GM23338 (cell line): ENCODE measurements at regions not wholly inside any gene's neighbourhood (a gene's known extent, or its start where the extent isn't known, plus 50 kb on each side); places are given as distances from the start of the nearest gene placed in this dataset.

ENCODE experiments used
- ATAC-seq: fragments of 200-7000 bp; cut with Tn5 transposase; 3 replicates; pipeline ENCODE4 v1.9.1; 2020
- DNase-seq: peaks from one replicate; pipeline ENCODE4 v3.0.0-alpha.2; 2015; ENCODE audit warnings: low spot score
- H2AFZ ChIP-seq: fragments of 200-600 bp; sonication (generic); 2 replicates; pipeline ENCODE4 v1.8.0; 2016; ENCODE audit warnings: antibody characterized with exemption, mild to moderate bottlenecking, moderate library complexity
- H3F3A ChIP-seq: fragments of 200-600 bp; sonication (generic); replicated peaks from 2 replicates; pipeline ENCODE4 v1.8.0; 2017; ENCODE audit warnings: antibody characterized with exemption, mixed run types, low read depth
- H3K27ac ChIP-seq: fragments of 200-600 bp; sonication (generic); 2 replicates; pipeline ENCODE4 v1.6.1; 2016; ENCODE audit warnings: low read depth
- H3K27me3 ChIP-seq: fragments of 200-600 bp; sonication (generic); 2 replicates; pipeline ENCODE4 v1.8.0; 2016; ENCODE audit warnings: mild to moderate bottlenecking, mixed run types, moderate library complexity; ENCODE audit not compliant: insufficient read depth
- H3K36me3 ChIP-seq: fragments of 200-600 bp; sonication (generic); 2 replicates; pipeline ENCODE4 v1.8.0; 2016; ENCODE audit warnings: mild to moderate bottlenecking; ENCODE audit not compliant: insufficient read depth
- H3K4me1 ChIP-seq: fragments of 200-600 bp; sonication (generic); 2 replicates; pipeline ENCODE4 v1.8.0; 2016; ENCODE audit warnings: mild to moderate bottlenecking, moderate library complexity; ENCODE audit not compliant: insufficient read depth
- H3K4me2 ChIP-seq: fragments of 200-600 bp; sonication (generic); 2 replicates; pipeline ENCODE4 v1.7.1; 2017; ENCODE audit warnings: mixed run types
- H3K4me3 ChIP-seq: fragments of 200-600 bp; sonication (generic); 2 replicates; pipeline ENCODE4 v1.6.1; 2016; ENCODE audit warnings: mixed run types
- H3K79me2 ChIP-seq: fragments of 200-600 bp; sonication (generic); replicated peaks from 2 replicates; pipeline ENCODE4 v1.8.0; 2017; ENCODE audit warnings: mild to moderate bottlenecking; ENCODE audit not compliant: insufficient read depth
- H3K9me2 ChIP-seq: fragments of 200-600 bp; sonication (generic); 2 replicates; pipeline ENCODE4 v1.8.0; 2017; ENCODE audit not compliant: insufficient read depth
- H4K20me1 ChIP-seq: fragments of 200-600 bp; sonication (generic); replicated peaks from 2 replicates; pipeline ENCODE4 v1.8.0; 2017; ENCODE audit warnings: mild to moderate bottlenecking; ENCODE audit not compliant: insufficient read depth
- H3K27ac Mint-ChIP-seq: 2 replicates; pipeline ENCODE4 v1.8.0; 2020; ENCODE audit warnings: inconsistent platforms, mild to moderate bottlenecking, moderate library complexity, mixed read lengths
- H3K27me3 Mint-ChIP-seq: 3 replicates; pipeline ENCODE4 v1.8.0; 2022; ENCODE audit warnings: low read depth, mild to moderate bottlenecking, moderate library complexity, mixed read lengths, inconsistent platforms; ENCODE audit not compliant: insufficient read depth, poor library complexity
- H3K36me3 Mint-ChIP-seq: 3 replicates; pipeline ENCODE4 v1.8.0; 2021; ENCODE audit warnings: low read depth, mild to moderate bottlenecking, inconsistent platforms, moderate library complexity, mixed read lengths
- H3K4me1 Mint-ChIP-seq: 3 replicates; pipeline ENCODE4 v1.8.0; 2020; ENCODE audit warnings: mild to moderate bottlenecking, inconsistent platforms, mixed read lengths
- H3K4me3 Mint-ChIP-seq: 3 replicates; pipeline ENCODE4 v1.8.0; 2021; ENCODE audit warnings: moderate library complexity, mild to moderate bottlenecking, inconsistent platforms, mixed read lengths
- H3K9me3 Mint-ChIP-seq: 3 replicates; pipeline ENCODE4 v1.8.0; 2020; ENCODE audit warnings: moderate library complexity, mild to moderate bottlenecking, inconsistent platforms, mixed read lengths
- EZH2 ChIP-seq: fragments of 200-600 bp; sonication (generic); IDR thresholded peaks from one replicate; pipeline ENCODE4 v1.8.0; 2017; ENCODE audit warnings: antibody characterized with exemption, mild to moderate bottlenecking, low read depth; ENCODE audit not compliant: unreplicated experiment
- EZH2phosphoT487 ChIP-seq: fragments of 200-600 bp; sonication (generic); IDR thresholded peaks from one replicate; pipeline ENCODE4 v1.8.1; 2018; ENCODE audit warnings: antibody characterized with exemption; ENCODE audit not compliant: unreplicated experiment
- JUNB ChIP-seq: IDR thresholded peaks from one replicate; pipeline ENCODE4 v1.6.1; 2016; ENCODE audit warnings: antibody characterized with exemption; ENCODE audit not compliant: unreplicated experiment
- NANOG ChIP-seq: IDR thresholded peaks from 2 replicates; pipeline ENCODE4 v1.6.1; 2016; ENCODE audit warnings: antibody characterized with exemption, borderline replicate concordance
- TF ChIP-seq, protein P1 (sequence below): fragments of 250-450 bp; sonication (Bioruptor Pico); IDR thresholded peaks from 2 replicates; pipeline ENCODE4 v1.5.0; 2020; ENCODE audit warnings: mild to moderate bottlenecking, moderate library complexity
- TF ChIP-seq, protein P2 (sequence below): IDR thresholded peaks from 2 replicates; pipeline ENCODE4 v1.6.1; 2016; ENCODE audit warnings: antibody characterized with exemption
- TF ChIP-seq, protein P3 (sequence below), 2 experiments: fragments of 200-600 bp in 1 of 2; sonication (generic) in 1 of 2; conservative IDR thresholded peaks; 2 replicates each; pipeline versions ENCODE4 v1.5.1 to v1.6.1; 2016 to 2017; ENCODE audit warnings: antibody characterized with exemption in 2 of 2, low read depth in 2 of 2, mild to moderate bottlenecking in 2 of 2, moderate library complexity in 1 of 2

DNA sequence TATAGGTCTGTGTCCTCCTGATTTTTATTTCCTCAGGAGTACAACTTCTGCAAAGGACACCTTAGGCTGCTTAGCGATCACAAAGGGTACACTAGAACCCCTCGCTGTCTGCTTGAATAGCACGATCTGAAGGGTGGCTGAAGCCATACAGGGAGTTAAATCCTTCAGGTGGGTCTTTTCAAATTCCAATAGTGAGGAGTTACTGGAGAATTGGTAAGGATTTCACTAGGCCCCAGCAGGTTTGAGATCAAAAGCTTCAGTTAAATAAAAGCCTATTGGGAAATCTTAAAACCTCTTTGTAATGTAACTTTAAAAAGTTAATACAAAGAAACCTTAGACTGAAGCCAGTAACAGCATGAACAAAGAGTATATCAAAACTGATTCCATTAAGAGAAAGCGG, 613.1 kb downstream of the ZEB2 start:
- H3K27ac Mint-ChIP-seq, result no peak overlapping the region
- Histone ChIP-seq H3K36me3 (no peaks in the 10 kb centered on the region), H3K27me3 (peaks cover 9% of the 10 kb centered on the region; the same call in 1 of the 2 replicates), H2AFZ (no peak overlapping the region), H3K4me2 (peak overlapping the region; percentile 42), H3K9me2 (no peaks in the 10 kb centered on the region), H3K4me1 (peaks cover 27% of the 10 kb centered on the region), H3K79me2 (no peaks in the 10 kb centered on the region), H3K4me3 (0 out of 2 replicates have a peak overlapping the region, but pooled peaks have one; percentile 6), H4K20me1 (no peaks in the 10 kb centered on the region), H3F3A (no peaks in the 10 kb centered on the region), H3K27ac (no peak overlapping the region)
- H3K4me1 Mint-ChIP-seq, result peaks cover 34% of the 10 kb centered on the region
- 0 out of 3 replicates have a peak overlapping the region, but pooled peaks have one; percentile 17 for H3K4me3 Mint-ChIP-seq
- no peak for TF ChIP-seq EZH2phosphoT487
- TF ChIP-seq JUNB, result no peak
- TF ChIP-seq, protein P1, sequence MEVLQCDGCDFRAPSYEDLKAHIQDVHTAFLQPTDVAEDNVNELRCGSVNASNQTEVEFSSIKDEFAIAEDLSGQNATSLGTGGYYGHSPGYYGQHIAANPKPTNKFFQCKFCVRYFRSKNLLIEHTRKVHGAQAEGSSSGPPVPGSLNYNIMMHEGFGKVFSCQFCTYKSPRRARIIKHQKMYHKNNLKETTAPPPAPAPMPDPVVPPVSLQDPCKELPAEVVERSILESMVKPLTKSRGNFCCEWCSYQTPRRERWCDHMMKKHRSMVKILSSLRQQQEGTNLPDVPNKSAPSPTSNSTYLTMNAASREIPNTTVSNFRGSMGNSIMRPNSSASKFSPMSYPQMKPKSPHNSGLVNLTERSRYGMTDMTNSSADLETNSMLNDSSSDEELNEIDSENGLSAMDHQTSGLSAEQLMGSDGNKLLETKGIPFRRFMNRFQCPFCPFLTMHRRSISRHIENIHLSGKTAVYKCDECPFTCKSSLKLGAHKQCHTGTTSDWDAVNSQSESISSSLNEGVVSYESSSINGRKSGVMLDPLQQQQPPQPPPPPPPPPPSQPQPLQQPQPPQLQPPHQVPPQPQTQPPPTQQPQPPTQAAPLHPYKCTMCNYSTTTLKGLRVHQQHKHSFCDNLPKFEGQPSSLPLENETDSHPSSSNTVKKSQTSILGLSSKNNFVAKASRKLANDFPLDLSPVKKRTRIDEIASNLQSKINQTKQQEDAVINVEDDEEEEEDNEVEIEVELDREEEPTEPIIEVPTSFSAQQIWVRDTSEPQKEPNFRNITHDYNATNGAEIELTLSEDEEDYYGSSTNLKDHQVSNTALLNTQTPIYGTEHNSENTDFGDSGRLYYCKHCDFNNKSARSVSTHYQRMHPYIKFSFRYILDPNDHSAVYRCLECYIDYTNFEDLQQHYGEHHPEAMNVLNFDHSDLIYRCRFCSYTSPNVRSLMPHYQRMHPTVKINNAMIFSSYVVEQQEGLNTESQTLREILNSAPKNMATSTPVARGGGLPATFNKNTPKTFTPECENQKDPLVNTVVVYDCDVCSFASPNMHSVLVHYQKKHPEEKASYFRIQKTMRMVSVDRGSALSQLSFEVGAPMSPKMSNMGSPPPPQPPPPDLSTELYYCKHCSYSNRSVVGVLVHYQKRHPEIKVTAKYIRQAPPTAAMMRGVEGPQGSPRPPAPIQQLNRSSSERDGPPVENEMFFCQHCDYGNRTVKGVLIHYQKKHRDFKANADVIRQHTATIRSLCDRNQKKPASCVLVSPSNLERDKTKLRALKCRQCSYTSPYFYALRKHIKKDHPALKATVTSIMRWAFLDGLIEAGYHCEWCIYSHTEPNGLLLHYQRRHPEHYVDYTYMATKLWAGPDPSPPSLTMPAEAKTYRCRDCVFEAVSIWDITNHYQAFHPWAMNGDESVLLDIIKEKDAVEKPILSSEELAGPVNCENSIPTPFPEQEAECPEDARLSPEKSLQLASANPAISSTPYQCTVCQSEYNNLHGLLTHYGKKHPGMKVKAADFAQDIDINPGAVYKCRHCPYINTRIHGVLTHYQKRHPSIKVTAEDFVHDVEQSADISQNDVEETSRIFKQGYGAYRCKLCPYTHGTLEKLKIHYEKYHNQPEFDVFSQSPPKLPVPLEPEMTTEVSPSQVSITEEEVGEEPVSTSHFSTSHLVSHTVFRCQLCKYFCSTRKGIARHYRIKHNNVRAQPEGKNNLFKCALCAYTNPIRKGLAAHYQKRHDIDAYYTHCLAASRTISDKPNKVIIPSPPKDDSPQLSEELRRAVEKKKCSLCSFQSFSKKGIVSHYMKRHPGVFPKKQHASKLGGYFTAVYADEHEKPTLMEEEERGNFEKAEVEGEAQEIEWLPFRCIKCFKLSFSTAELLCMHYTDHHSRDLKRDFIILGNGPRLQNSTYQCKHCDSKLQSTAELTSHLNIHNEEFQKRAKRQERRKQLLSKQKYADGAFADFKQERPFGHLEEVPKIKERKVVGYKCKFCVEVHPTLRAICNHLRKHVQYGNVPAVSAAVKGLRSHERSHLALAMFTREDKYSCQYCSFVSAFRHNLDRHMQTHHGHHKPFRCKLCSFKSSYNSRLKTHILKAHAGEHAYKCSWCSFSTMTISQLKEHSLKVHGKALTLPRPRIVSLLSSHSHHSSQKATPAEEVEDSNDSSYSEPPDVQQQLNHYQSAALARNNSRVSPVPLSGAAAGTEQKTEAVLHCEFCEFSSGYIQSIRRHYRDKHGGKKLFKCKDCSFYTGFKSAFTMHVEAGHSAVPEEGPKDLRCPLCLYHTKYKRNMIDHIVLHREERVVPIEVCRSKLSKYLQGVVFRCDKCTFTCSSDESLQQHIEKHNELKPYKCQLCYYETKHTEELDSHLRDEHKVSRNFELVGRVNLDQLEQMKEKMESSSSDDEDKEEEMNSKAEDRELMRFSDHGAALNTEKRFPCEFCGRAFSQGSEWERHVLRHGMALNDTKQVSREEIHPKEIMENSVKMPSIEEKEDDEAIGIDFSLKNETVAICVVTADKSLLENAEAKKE (CRISPR knock-in tag), result peak; percentile 94
- TF ChIP-seq, protein P2, sequence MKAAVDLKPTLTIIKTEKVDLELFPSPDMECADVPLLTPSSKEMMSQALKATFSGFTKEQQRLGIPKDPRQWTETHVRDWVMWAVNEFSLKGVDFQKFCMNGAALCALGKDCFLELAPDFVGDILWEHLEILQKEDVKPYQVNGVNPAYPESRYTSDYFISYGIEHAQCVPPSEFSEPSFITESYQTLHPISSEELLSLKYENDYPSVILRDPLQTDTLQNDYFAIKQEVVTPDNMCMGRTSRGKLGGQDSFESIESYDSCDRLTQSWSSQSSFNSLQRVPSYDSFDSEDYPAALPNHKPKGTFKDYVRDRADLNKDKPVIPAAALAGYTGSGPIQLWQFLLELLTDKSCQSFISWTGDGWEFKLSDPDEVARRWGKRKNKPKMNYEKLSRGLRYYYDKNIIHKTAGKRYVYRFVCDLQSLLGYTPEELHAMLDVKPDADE, result no peak
- no peak for TF ChIP-seq EZH2
- TF ChIP-seq, protein P3, sequence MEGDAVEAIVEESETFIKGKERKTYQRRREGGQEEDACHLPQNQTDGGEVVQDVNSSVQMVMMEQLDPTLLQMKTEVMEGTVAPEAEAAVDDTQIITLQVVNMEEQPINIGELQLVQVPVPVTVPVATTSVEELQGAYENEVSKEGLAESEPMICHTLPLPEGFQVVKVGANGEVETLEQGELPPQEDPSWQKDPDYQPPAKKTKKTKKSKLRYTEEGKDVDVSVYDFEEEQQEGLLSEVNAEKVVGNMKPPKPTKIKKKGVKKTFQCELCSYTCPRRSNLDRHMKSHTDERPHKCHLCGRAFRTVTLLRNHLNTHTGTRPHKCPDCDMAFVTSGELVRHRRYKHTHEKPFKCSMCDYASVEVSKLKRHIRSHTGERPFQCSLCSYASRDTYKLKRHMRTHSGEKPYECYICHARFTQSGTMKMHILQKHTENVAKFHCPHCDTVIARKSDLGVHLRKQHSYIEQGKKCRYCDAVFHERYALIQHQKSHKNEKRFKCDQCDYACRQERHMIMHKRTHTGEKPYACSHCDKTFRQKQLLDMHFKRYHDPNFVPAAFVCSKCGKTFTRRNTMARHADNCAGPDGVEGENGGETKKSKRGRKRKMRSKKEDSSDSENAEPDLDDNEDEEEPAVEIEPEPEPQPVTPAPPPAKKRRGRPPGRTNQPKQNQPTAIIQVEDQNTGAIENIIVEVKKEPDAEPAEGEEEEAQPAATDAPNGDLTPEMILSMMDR (conservative IDR thresholded peaks at IDR 0.05; ENCODE audit: low read depth in 2 of 2), result no peak
- TF ChIP-seq NANOG, result peak; percentile 78
- no peaks in the 10 kb centered on the region for H3K9me3 Mint-ChIP-seq
- ATAC-seq (peak; percentile 100), DNase-seq (peak; percentile 68)
- no peaks in the 10 kb centered on the region for H3K36me3 Mint-ChIP-seq
- peaks cover 11% of the 10 kb centered on the region for H3K27me3 Mint-ChIP-seq
